ENCODE measurements at regions not wholly inside any gene's neighbourhood (a gene's known extent, or its start where the extent isn't known, plus 50 kb on each side); places are given as distances from the start of the nearest gene placed in this dataset.
A peak's percentile ranks its signal among the peaks of the same experiment; 100 is the strongest.

DNA sequence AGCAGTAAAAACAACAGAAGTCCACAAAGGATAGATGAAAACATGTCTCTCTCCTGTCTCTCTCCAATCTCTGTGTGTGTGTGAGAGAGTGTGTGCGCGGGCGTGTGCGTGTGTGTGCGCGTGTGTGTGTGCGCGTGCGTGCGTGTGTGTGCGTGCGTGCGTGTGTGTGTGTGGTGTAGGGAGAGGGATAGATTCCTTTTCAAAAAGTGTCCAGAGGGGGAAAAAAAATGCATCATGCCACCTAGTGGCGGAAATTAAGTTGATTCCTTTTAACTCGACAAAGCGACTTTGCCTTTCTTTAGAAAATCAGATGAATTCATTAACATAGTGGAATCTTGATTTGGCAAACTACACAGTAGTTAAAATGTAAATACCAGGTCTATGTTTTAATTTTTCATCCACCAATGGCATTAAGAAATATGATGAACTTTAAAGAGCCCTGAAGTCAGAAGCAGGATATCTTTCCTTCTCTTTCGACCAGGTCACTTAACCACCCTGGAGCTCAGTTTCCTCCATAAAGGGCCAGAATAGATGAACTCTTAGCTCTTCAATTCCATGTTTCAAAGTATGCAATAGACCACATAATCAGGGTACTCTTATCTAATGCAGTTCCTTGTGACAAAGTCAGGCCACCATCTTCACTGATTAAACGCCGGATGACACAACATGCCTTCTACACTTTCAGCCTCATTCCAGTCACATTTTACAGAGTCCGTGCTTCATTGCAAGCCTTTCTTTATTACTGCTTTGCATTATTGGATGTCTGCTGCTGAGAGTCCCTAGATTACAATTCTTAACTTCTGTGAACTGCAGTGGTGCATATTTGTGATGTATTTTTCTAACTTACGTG, 162.8 kb downstream of the FBXO8 start:
- peak; percentile 48 for DNase-seq (ENCODE audit: low spot score)

DNA sequence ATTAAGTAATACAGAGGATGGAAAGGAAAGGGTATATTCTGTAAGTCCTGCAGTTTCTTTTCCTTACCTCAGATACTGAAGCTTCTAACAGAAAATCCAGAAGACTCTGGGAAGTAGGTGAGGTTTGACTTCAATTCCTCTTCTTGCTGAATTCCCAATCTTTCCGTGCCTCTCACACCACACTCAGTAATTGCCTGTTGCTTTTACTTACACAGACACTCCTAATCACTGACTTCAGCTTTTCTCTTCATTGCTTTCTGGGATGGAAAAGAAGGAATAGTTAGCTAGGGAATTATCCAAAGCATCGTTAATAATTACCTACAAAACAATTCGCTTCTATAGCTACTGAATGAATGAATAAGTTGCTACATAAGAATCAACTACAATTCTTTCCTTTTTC, 163.6 kb downstream of the FBXO8 start:
- DNase-seq (ENCODE audit: low spot score), result no peak

DNA sequence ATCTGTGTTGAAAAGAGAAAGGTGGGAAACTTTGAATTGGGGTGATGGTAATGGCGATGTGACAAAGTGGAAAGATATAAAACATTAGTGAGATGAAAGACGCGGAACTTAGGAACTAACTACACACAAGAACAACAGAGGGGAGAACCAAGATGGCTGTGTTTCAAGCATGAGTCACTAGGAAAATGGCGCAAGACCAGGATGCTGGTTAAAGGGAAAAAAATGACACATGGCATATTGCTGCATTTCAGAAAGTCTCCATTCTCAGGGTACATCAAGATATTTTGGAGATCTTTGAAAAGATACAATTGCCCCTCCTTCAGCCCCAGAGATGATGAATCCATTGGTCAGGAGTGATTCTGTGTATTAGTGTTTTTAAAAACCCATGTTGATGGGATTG, 164.4 kb downstream of the FBXO8 start:
- DNase-seq (ENCODE audit: low spot score), result no peak

- DNase-seq (ENCODE audit: low spot score), result no peak
These were observed 165.3 kb downstream of the FBXO8 start for GRCh38 chr4:174118171-174118570.

DNA sequence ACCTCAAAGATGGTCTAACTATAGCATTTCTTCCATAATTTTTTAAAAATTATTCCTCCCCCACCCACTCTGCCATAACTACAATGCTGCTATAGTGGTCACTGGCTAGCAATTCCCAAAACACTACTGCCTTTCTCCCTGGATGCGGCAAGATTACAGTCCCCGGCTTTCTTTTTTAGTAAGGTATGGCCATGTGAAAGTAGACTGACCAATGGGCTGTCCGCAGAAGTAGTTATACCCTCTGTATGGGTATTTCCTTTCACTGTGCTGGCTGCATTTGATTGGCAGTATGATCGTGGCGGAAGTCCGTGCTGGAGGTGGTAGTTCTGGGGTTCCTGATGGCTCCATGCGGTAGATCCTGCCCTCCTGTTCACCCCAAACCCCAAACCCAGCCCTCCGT, 166.0 kb downstream of the FBXO8 start:
- DNase-seq (ENCODE audit: low spot score), result no peak

DNA sequence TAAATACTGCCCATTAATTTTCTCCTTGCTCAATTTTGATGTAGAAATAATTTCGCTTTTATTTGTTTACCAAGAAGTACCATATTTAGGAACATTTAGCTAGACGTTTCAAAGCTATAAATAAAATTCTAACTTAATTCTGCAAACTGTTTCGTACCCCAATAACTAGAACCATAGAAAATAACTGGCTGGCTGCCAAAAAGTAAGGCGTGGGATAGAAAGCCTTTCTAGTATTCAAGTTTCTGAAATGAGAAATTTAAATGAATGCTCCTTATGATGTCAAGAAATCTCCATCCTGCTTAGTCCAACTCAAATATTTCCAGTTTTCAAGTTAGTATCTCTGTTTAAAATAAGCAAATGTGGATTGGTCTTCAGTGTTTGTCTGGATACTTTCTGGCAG, 167.4 kb downstream of the FBXO8 start:
- DNase-seq (ENCODE audit: low spot score), result no peak

DNA sequence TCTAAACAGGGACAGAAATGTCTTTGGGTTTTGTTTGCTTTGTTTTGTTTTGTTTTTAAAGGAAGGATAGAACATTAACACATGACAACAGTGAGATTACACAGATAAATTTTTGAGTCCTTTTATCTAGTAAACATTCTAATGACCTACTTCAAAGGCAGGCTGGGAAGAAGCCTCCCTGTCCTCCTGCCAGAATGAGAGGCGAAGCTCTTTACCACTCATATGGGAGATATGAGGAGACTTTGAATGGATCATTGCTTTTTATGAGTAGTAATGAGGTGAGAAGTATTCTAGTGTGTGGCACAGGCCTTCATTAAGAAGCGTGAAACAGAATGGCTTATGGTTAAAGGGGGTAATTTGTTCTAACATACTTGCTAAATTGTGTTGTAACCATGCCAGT, 172.0 kb downstream of the FBXO8 start:
- DNase-seq (ENCODE audit: low spot score), result no peak

DNA sequence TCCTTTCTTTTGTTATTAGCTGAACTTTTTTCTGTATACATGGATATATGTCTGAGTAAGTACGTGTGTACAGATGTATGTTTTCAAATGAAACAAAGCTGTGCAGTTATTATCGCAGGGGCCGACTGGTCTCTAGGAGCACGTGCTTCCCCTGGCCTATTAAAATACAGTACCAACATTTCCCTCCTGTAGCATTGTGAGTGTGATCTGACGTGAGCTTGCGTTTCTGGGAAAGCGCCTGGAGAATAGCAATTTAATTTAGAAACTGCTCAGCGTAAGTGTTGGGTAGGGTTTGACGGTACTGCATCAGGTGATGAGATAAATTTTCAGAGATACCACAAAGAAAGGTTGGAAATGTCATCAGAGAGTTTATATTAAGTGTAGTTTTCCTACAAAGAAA, 173.3 kb downstream of the FBXO8 start:
- no peak for DNase-seq (ENCODE audit: low spot score)

DNA sequence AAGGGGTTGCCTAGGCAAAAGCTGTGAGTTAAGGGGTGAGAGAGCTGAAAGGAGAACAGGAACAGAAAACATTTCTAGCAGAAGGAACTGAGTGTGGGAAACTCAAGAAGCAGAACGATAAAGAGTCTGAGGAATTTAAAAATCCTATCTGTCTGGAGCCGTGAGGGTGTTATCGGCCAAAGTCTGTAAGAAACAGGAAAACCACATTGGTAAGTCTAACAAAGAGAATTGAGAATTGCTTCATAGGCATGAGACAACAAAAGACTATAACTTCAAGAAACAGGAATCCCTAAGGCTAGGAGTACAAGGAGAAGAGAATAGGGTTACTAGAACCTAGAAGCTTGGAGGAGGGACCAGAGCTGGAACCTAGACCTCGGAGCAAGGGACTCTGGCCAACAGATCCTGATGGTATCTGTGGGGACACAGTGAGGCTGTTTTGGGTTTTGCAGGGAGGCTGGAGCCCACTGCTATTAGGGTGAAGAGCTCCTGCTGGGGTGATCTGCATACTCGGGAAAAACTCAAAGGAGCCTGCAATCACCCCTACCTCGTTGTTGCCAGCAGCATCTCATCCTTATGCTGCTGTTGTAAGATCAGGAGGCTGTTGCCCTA, 175.6 kb downstream of the FBXO8 start:
- no peak for DNase-seq (ENCODE audit: low spot score)

DNA sequence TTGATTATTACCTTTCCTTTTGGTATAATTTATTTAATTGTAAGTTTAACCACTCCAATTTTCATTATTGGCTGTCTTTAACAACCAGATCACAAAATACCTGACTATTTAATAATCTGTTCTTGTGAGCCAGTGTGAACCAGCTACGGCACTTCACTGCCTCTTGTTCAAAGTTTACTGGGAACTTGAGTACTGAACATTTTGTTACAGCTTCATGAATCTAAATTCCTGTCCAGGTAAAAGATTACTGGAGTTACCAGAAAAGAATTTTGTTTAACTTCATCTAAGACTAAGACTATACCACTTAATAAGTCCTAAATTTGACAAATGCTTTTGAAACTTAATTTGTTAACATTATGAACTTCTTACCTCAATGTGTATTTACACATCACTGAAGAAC, 178.3 kb downstream of the FBXO8 start:
- DNase-seq (ENCODE audit: low spot score), result no peak

- no peak for DNase-seq (ENCODE audit: low spot score)
These were observed 182.6 kb downstream of the FBXO8 start for GRCh38 chr4:174100910-174101309.

- DNase-seq (ENCODE audit: low spot score), result no peak
These were observed 183.8 kb downstream of the FBXO8 start for GRCh38 chr4:174099712-174100111.

GRCh38 chr4:174096999-174097398, 186.5 kb downstream of the FBXO8 start:
- no peak for DNase-seq (ENCODE audit: low spot score)

DNA sequence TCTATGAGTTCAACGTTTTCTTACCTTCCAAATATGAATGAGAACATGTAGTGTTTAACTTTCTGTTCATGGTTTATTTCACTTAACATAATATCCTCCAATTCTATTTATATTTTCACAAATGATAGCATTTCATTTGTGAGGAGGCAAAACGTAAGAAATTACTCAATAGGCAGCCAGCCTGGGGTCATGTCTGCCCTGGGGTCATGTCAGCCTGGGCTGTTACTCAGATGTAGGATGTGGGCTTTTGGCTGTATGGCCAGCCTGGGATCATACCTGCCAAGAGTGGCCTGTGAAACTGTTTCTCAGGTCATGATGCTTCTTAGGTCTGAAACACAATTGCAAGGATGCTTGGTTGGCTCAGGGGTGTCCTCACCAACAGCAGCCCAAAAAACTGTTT, 187.0 kb downstream of the FBXO8 start:
- no peak for DNase-seq (ENCODE audit: low spot score)

GRCh38 chr4:174091130-174091529, 192.3 kb downstream of the FBXO8 start:
- no peak for DNase-seq (ENCODE audit: low spot score)

DNA sequence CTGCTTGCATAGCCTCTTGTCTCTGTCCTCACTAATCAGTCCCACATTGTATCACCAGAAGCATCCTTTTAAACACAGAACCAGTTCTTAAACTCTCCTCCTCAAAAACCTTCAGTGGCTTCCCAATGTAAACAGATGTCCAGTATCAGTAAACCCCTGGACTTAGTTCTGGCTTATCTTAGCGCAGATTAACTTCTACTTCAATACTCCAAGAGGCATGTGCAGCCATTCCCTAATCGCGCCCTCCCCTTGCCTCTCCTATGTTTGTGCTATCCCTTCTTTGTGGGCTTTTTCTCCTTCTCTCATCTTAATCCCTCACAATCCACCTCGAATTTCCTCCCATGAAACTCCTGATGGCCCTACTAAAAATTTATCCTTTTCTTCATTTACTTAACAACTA, 193.8 kb downstream of the FBXO8 start:
- no peak for DNase-seq (ENCODE audit: low spot score)

DNA sequence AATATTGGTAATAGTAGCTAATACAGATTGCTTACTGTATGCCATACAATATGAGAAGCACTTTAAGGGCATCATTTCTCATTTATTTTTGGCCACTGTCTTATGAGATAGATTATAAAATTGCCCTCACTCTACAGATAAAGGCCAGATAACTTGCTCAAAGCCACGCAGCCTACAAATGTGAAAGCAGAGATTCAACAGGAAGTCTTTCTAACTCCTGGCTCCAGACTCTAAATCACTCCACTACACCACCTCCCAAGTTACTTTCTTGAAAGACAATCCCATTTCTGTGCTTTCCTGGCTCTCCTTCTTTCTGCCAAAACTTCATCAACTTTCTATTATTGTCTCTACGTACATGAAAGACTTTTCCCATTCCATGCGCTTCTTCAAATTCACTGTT, 194.7 kb downstream of the FBXO8 start:
- no peak for DNase-seq (ENCODE audit: low spot score)

DNA sequence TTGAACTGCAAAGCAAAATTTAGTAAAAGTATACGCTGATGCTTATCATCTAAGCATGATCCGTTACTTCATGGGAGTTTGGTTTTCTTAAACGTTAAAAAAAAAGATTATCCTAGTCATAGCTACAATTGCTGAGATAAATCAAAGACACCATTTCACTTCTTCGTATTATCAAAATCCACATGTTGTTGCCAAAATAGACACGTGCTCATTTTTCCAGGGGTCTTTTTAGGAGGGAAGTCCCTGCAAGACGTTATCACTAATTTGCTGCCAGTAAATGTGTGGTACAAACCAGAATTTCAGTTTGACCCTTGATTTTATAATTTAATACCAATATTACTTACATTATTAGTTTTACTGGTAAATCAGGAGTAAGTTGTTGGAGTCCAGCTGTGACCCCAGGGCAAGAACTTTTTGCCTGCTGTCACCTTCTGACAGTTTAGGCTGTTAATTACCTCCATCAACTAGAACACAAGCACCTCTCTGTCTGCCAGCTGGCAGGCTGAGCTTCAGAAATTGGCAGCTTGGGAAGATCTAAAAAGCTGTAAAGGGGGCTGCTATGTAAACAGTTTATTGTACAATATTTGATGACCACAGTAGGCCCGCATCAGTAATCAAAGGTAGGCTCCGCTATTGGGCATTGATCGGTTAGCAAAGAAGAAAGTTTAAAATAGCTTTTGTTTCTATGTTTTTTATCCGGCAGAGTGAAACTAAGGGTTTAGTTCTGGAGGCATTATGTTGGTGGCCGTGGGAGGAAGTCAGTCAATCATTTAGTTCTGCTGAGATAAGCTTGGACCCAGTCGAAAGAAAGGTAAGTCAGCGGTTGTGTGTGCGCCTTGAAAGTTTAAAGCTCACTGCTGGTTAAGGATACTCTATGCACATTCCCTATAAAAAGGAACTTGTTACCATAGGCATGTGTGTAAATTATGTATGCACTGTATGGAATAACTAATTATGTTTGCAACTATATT, 196.4 kb downstream of the FBXO8 start:
- DNase-seq (ENCODE audit: low spot score), result no peak

DNA sequence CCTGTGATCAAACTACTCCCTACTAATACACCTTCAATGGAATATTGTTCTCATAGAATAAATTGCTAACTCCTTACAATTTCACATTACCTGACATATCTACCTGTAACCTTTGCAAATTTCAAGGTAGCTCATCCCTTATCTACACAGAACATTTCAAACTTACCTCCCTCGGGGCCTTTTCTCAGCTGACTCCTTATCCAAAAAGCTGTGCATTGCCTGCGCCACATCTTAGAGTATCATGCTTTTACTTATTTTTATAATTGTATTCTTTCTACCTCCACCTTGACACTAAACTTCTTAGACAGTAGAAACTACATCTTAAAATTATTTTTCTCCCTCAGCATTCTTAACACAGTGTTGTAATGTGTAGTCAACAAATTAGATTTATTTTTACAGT, 198.5 kb downstream of the FBXO8 start:
- no peak for DNase-seq (ENCODE audit: low spot score)

DNA sequence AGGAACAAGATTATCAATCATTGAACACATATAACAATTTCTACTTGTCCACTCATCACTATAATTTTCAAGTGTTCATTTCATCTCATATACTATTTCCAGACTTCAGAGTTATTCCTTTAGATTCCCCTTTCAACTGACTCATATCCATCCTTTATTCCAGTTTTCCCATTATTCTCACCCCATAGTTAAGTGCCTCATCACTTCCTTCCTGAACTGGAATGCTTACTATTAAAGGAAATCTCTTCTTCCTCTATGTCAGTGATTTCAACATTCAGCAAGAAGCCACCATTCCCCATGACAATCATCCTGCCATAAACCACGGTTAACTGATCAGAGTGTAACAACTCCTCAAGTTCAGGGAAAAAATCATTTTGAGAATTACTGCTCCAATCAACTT, 198.9 kb downstream of the FBXO8 start:
- no peak for DNase-seq (ENCODE audit: low spot score)

DNA sequence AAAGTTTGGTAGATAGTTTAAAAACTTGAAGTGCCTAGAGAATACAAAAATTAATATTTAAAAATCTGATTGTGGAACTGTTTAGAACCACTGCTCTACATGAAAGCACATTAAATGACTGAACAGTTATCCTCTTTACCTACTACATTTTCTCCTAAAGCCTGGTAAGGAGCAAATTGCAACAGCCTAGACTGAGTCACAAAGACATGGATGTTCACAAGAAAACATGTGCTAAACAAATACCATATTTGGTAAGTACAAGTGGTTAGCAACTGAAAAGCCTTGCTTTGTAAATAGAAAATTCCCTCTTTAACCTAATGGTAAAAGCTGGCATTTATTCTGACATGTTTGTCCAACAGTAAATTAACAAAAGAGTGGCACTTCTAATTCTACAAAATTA, 203.1 kb downstream of the FBXO8 start:
- DNase-seq (ENCODE audit: low spot score), result no peak

DNA sequence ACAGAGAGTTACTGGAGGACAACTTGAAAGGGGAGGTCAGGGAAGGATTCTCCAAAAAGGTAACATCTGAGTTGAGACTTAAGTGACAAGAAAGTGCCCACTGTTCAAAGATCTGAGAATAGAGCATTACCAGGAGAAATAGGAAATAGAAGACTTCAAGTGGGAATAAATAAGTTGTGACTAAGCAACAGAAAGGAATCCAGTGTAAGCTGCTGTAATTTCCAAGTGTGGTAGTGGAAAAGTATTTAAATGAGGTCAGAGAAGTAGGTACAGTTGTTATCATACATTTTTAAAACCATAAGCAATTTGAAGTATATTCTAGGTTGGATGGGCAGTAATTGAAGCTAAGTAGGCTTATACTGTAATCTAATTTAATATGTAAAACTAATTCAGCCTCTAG, 211.9 kb downstream of the FBXO8 start:
- DNase-seq (ENCODE audit: low spot score), result no peak

DNA sequence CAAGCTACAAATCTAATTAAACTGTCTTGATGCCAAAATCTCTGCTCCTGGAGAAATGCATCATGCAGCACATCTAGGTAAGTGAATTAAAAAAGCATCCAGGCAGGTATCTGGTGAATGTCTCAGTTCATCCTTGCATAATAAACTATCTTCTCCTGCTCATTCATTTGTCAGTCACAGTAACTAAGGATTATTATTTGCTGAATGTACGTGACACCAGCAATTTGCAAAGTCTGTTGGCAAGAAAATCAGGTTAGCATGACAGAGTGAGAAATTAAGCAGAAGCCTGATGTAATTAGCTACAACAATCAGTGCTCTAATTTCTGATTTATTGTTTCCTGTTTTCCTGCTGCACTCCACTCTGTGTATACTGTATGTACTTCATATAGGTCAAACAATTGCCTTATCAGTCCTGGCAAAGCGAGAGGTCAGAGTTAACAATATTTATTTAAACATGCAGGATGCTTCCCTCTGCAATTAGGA, 213.6 kb downstream of the FBXO8 start:
- no peak for DNase-seq (ENCODE audit: low spot score)
